ENCODE measurements at regions not wholly inside any gene's neighbourhood (a gene's known extent, or its start where the extent isn't known, plus 50 kb on each side); places are given as distances from the start of the nearest gene placed in this dataset.

DNA sequence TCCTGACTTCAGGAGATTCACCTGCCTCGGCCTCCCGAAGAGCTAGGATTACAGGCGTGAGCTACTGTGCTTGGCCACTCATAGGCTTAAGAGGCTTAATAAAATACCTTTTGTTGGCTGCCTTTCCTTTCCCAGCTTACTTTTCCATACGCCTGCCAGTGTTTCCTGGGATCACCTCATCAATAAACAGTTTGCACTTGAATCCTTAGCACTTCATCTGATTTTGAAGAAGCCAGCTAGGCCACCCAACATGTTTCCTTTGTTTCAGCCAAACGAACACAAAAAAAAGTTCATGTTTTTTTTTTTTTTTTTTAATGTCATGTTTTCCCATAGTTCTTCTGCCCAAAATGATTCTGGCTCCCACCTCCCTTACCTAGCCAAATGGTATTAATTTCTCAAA, 92.3 kb downstream of the RAP2B start:
- no peak for TF ChIP-seq POLR2A (IDR thresholded peaks at IDR 0.05; ENCODE audit: low read depth, low read length)
- TF ChIP-seq POLR2AphosphoS5 (IDR thresholded peaks at IDR 0.05; ENCODE audit: low read depth, low read length) = no peak
